Panc1 (cell line): ENCODE measurements at regions not wholly inside any gene's neighbourhood (a gene's known extent, or its start where the extent isn't known, plus 50 kb on each side); places are given as distances from the start of the nearest gene placed in this dataset.

ENCODE experiments used
- ATAC-seq: fragments of 200-7000 bp; cut with Tn5 transposase; 2 replicates; pipeline ENCODE4 v1.9.1; 2020; ENCODE audit warnings: mild to moderate bottlenecking, moderate library complexity
- BruUV-seq: library from RNA; stranded (reverse); fragments of 400-500 nt; replicated peaks from 2 replicates; lab custom pipeline; 2021; lab: Mats Ljungman, UMichigan
- CTCF ChIA-PET: fragments of 300-600 bp; sonication (Branson Sonifier 250); formaldehyde crosslinking; loops from one replicate; lab custom pipeline; 2022; ENCODE audit warnings: antibody characterized with exemption; lab: Charles Lee
- POLR2A ChIA-PET: fragments of 300-600 bp; sonication (Branson Sonifier 250); formaldehyde crosslinking; loops from one replicate; lab custom pipeline; 2022; ENCODE audit warnings: antibody characterized with exemption; lab: Charles Lee
- DNase-seq: peaks from one replicate; pipeline ENCODE4 v3.0.0-alpha.2; 2010; ENCODE audit warnings: low read depth, low spot score
- H3K27ac ChIP-seq: 2 replicates; pipeline ENCODE4 v1.5.1; 2011; ENCODE audit warnings: mild to moderate bottlenecking, low read length, inconsistent platforms
- H3K27me3 ChIP-seq: fragments of 200-500 bp; sonication (Bioruptor generic); 2 replicates; pipeline ENCODE4 v1.6.0; 2014; ENCODE audit warnings: low read length, inconsistent platforms; ENCODE audit not compliant: control insufficient read depth, insufficient read depth
- H3K36me3 ChIP-seq: fragments of 200-500 bp; sonication (Bioruptor generic); 2 replicates; pipeline ENCODE4 v1.5.1; 2014; ENCODE audit warnings: inconsistent platforms, mild to moderate bottlenecking, low read length, moderate library complexity; ENCODE audit not compliant: control insufficient read depth, insufficient read depth
- H3K4me1 ChIP-seq: 2 replicates; pipeline ENCODE4 v1.5.1; 2011; ENCODE audit warnings: inconsistent platforms, mild to moderate bottlenecking, low read length, moderate library complexity; ENCODE audit not compliant: control insufficient read depth, insufficient read depth
- H3K4me3 ChIP-seq, 2 experiments: 2 replicates each; pipeline ENCODE4 v1.5.1; 2011 to 2012; ENCODE audit warnings: low read depth in 2 of 2, low read length in 2 of 2, mild to moderate bottlenecking in 2 of 2, inconsistent platforms in 1 of 2, moderate library complexity in 1 of 2
- H3K9me3 ChIP-seq: fragments of 200-500 bp; sonication (Bioruptor generic); 2 replicates; pipeline ENCODE4 v1.5.1; 2014; ENCODE audit warnings: low read depth, mild to moderate bottlenecking, inconsistent platforms, low read length, moderate library complexity; ENCODE audit not compliant: control insufficient read depth, insufficient read depth
- CTCF ChIP-seq: fragments of 450-650 bp; IDR thresholded peaks from 2 replicates; pipeline ENCODE4 v1.5.1; 2017; ENCODE audit warnings: mild to moderate bottlenecking
- POLR2AphosphoS5 ChIP-seq: IDR thresholded peaks from 2 replicates; pipeline ENCODE4 v1.6.1; 2012; ENCODE audit warnings: mild to moderate bottlenecking, low read depth, low read length, moderate library complexity
- REST ChIP-seq, 2 experiments: IDR thresholded peaks; 2 replicates each; pipeline ENCODE4 v1.6.1; 2011 to 2012; ENCODE audit warnings: low read depth in 2 of 2, control low read depth in 1 of 2, low read length in 1 of 2, mild to moderate bottlenecking in 1 of 2, moderate library complexity in 1 of 2; ENCODE audit not compliant: insufficient read depth in 1 of 2
- SIN3A ChIP-seq: IDR thresholded peaks from 2 replicates; pipeline ENCODE4 v1.6.1; 2012; ENCODE audit warnings: low read depth, mild to moderate bottlenecking, low read length, moderate library complexity, borderline replicate concordance; ENCODE audit not compliant: insufficient read depth
- TCF7L2 ChIP-seq: IDR thresholded peaks from 2 replicates; pipeline ENCODE4 v1.6.1; 2011; ENCODE audit warnings: mild to moderate bottlenecking, low read depth, low read length, inconsistent platforms
- in situ Hi-C: cut with HindIII; loops from 2 replicates; pipeline ENCODE4 v1.10.0; 2016; ENCODE audit warnings: low sequenced_read_pairs, low pct_unique_long_range_greater_than_20kb
- intact Hi-C: fragments of 100-400 bp; cut with micrococcal nuclease; formaldehyde crosslinking; loops from one replicate; pipeline ENCODE4 v1.10.0; 2022; ENCODE audit not compliant: unreplicated experiment

- ChIA-PET CTCF (no interaction called here), POLR2A (no interaction called here)
- in situ Hi-C loops, result no loop called here
Measured at GRCh38 chr12:90520002-90520734, 434.8 kb downstream of the CCER1 start.

GRCh38 chr12:90519285-90519684 lies 435.7 kb downstream of the CCER1 start:
- POLR2A ChIA-PET, result no interaction called here
- no peaks in the 10 kb centered on the region for H3K36me3 ChIP-seq
- TF ChIP-seq POLR2AphosphoS5 (no peak), TCF7L2 (no peak), REST (IDR thresholded peaks at IDR 0.05; ENCODE audit: insufficient read depth in 1 of 2, low read depth in 2 of 2, low read length in 1 of 2) (no peak), SIN3A (no peak), CTCF (no peak)
- CTCF ChIA-PET, result no interaction called here
- ATAC-seq (no peak), DNase-seq (no peak)
- intact Hi-C loops (no loop called here), in situ Hi-C loops (no loop called here)
- BruUV-seq, result no TSS peak
- H3K4me3 ChIP-seq, result no peak overlapping the region
- no peaks in the 10 kb centered on the region for H3K9me3 ChIP-seq
- H3K27ac ChIP-seq, result no peak overlapping the region
- no peaks in the 10 kb centered on the region for H3K27me3 ChIP-seq
- H3K4me1 ChIP-seq, result no peaks in the 10 kb centered on the region

More at GRCh38 chr12:90520002-90520734, 434.8 kb downstream of the CCER1 start:
- BruUV-seq, result no TSS peak
- no peaks in the 10 kb centered on the region for H3K27me3 ChIP-seq
- H3K36me3 ChIP-seq, result no peaks in the 10 kb centered on the region
- ATAC-seq (no peak), DNase-seq (no peak)
- H3K4me1 ChIP-seq, result no peaks in the 10 kb centered on the region
- intact Hi-C loops, result no loop called here
- no peak overlapping the region for H3K27ac ChIP-seq
- TF ChIP-seq SIN3A, result no peak
- no peak for TF ChIP-seq REST (IDR thresholded peaks at IDR 0.05; ENCODE audit: insufficient read depth in 1 of 2, low read depth in 2 of 2, low read length in 1 of 2)
- TF ChIP-seq TCF7L2, result no peak
- no peak for TF ChIP-seq POLR2AphosphoS5
- TF ChIP-seq CTCF, result no peak
- H3K9me3 ChIP-seq, result no peaks in the 10 kb centered on the region
- H3K4me3 ChIP-seq, result no peak overlapping the region
